HepG2 (cell line): ENCODE measurements at regions not wholly inside any gene's neighbourhood (a gene's known extent, or its start where the extent isn't known, plus 50 kb on each side); places are given as distances from the start of the nearest gene placed in this dataset.

Experiments
- ATAC-seq: fragments of 200-7000 bp; cut with Tn5 transposase; 3 replicates; pipeline ENCODE4 v1.9.1; 2020; ENCODE audit warnings: mild to moderate bottlenecking, moderate library complexity
- BruUV-seq: library from RNA; stranded (reverse); fragments of 400-500 nt; replicated peaks from 2 replicates; lab custom pipeline; 2021; lab: Mats Ljungman, UMichigan
- CTCF ChIA-PET: fragments of 300-600 bp; formaldehyde crosslinking; extraction: SDS; loops from one replicate; lab custom pipeline; 2021; ENCODE audit warnings: low total read pairs, inconsistent platforms, low intra/inter-chr PET ratio; lab: Yijun Ruan, JAX
- POLR2A ChIA-PET: fragments of 350-600 bp; sonication (Branson Sonifier 250); formaldehyde crosslinking; loops from one replicate; lab custom pipeline; 2020; ENCODE audit warnings: antibody characterized with exemption, inconsistent platforms; lab: Yijun Ruan, JAX
- DNase-seq: peaks from one replicate; pipeline ENCODE4 v3.0.0-alpha.2; 2015; ENCODE audit warnings: low spot score
- FAIRE-seq: peaks from 3 replicates; lab custom pipeline; 2011; peaks lifted over from hg19 to GRCh38; lab: Jason Lieb, UNC
- H2AFZ ChIP-seq: one replicate; pipeline ENCODE4 v1.6.1; 2011; ENCODE audit warnings: low read length, inconsistent platforms
- H3K27ac ChIP-seq: fragments of 300-600 bp; 3 replicates; pipeline ENCODE4 v1.8.0; 2011; ENCODE audit warnings: mixed run types, mild to moderate bottlenecking, mixed read lengths, low read length, inconsistent platforms; ENCODE audit not compliant: insufficient read depth; ENCODE audit errors: extremely low read length
- H3K27me3 ChIP-seq, 2 experiments: fragments of 200-600 bp in 1 of 2; 2 replicates in 1 of 2; 3 replicates in 1 of 2; pipeline versions ENCODE4 v1.6.0 to v1.8.0; 2011; ENCODE audit warnings: low read length in 2 of 2, mild to moderate bottlenecking in 2 of 2, moderate library complexity in 2 of 2, inconsistent platforms in 1 of 2; ENCODE audit not compliant: insufficient read depth in 2 of 2, control insufficient read depth in 1 of 2
- H3K36me3 ChIP-seq, 2 experiments: fragments of 200-600 bp in 1 of 2; replicated peaks in 1 of 2; 2 replicates in 1 of 2; 3 replicates in 1 of 2; pipeline versions ENCODE4 v1.5.1 to v1.8.0; 2011; ENCODE audit warnings: low read length in 2 of 2, inconsistent platforms in 1 of 2; ENCODE audit not compliant: insufficient read depth in 2 of 2, control insufficient read depth in 1 of 2
- H3K4me1 ChIP-seq: 2 replicates; pipeline ENCODE4 v1.5.1; 2012; ENCODE audit warnings: low read length, inconsistent platforms; ENCODE audit not compliant: insufficient read depth
- H3K4me2 ChIP-seq: 2 replicates; pipeline ENCODE4 v1.6.0; 2011; ENCODE audit warnings: low read depth, low read length, inconsistent platforms
- H3K4me3 ChIP-seq, 3 experiments: fragments of 200-600 bp in 1 of 3; sonication (generic), shearing (Covaris generic) in 1 of 3; replicated peaks in 1 of 3; 2 replicates each; pipeline ENCODE4 v1.5.1; 2011 to 2016; ENCODE audit warnings: low read length in 3 of 3, inconsistent platforms in 2 of 3, low read depth in 2 of 3, mild to moderate bottlenecking in 2 of 3, control low read depth in 1 of 3, mixed read lengths in 1 of 3; ENCODE audit not compliant: insufficient read depth in 1 of 3
- H3K79me2 ChIP-seq: one replicate; pipeline ENCODE4 v1.6.1; 2011; ENCODE audit warnings: low read length, inconsistent platforms; ENCODE audit not compliant: insufficient read depth
- H3K9ac ChIP-seq: 2 replicates; pipeline ENCODE4 v1.6.0; 2011; ENCODE audit warnings: mild to moderate bottlenecking, low read depth, low read length, inconsistent platforms; ENCODE audit not compliant: insufficient read depth
- H3K9me3 ChIP-seq: 2 replicates; pipeline ENCODE4 v1.5.1; 2012; ENCODE audit warnings: mild to moderate bottlenecking, low read length
- H4K20me1 ChIP-seq: 2 replicates; pipeline ENCODE4 v1.6.0; 2011; ENCODE audit warnings: inconsistent platforms, mild to moderate bottlenecking, low read length, moderate library complexity; ENCODE audit not compliant: insufficient read depth
- CEBPB ChIP-seq: IDR thresholded peaks from 2 replicates; pipeline ENCODE4 v1.6.1; 2011; ENCODE audit warnings: low read depth, low read length, improper control_type of control experiment, borderline replicate concordance
- PHF20 ChIP-seq: sonication (generic); formaldehyde crosslinking; IDR thresholded peaks from 2 replicates; pipeline ENCODE4 v1.5.0; 2020; ENCODE audit warnings: mild to moderate bottlenecking, missing genetic modification reagents
- PPARG ChIP-seq: conservative IDR thresholded peaks from 2 replicates; pipeline ENCODE4 v1.6.1; 2016; ENCODE audit warnings: missing biosample characterization, missing genetic modification reagents
- SOX5 ChIP-seq: IDR thresholded peaks from 2 replicates; pipeline ENCODE4 v1.6.1; 2016; ENCODE audit warnings: borderline replicate concordance
- ZNF180 ChIP-seq: sonication (generic); formaldehyde crosslinking; IDR thresholded peaks from 2 replicates; pipeline ENCODE4 v1.4.0; 2020; ENCODE audit warnings: low read depth, missing genetic modification reagents, borderline replicate concordance
- ZNF282 ChIP-seq: fragments of 450-650 bp; IDR thresholded peaks from 2 replicates; pipeline ENCODE4 v1.6.1; 2018; ENCODE audit not compliant: partially characterized antibody
- ZNF331 ChIP-seq: sonication (generic); formaldehyde crosslinking; IDR thresholded peaks from 2 replicates; pipeline ENCODE4 v1.4.0; 2020; ENCODE audit warnings: missing genetic modification reagents
- WGBS: methylation state at CpG from one replicate; pipeline ENCODE4 v1.1.6; 2017; ENCODE audit warnings: low lambda C conversion rate; 5-methylcytosine and 5-hydroxymethylcytosine counted together
- in situ Hi-C: cut with HindIII; loops from 2 replicates; pipeline ENCODE4 v1.10.0; 2017; ENCODE audit warnings: low pct_unique_long_range_greater_than_20kb; ENCODE audit not compliant: extremely low pct_ligation_motif_present
- intact Hi-C: fragments of 100-400 bp; cut with micrococcal nuclease; formaldehyde crosslinking; loops from one replicate; pipeline ENCODE4 v1.10.0; 2022; ENCODE audit not compliant: unreplicated experiment
- TF ChIP-seq, protein P1 (sequence below): sonication (generic); formaldehyde crosslinking; IDR thresholded peaks from 2 replicates; pipeline ENCODE4 v1.4.0; 2020; ENCODE audit warnings: mild to moderate bottlenecking, missing genetic modification reagents

DNA sequence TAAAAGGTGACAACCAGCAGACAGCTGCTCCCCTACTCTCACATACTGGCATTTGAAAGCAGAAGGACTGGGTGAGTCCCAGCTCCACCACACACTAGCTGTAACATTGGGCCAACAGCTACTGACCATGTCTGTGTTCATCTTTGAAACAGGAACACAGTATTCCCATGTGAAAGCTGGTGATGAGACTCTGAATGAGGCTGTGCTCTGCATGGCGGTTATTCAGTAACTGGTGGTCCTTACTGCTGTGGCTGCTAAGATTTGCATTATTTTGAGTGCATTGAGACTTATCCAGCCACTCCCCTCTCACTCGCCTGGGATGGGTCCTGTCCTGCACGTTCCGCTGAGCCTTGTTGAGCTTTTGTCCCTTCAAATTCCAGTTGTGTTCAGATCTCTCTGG lies 342.9 kb downstream of the FOXL1 start:
- no peaks in the 10 kb centered on the region for H4K20me1 ChIP-seq
- H3K27me3 ChIP-seq: peaks cover 9 to 65% of the 10 kb centered on the region in 2 experiments
- no peaks in the 10 kb centered on the region for H3K9me3 ChIP-seq
- in situ Hi-C loops (no loop called here), intact Hi-C loops (no loop called here)
- FAIRE-seq (no peak), DNase-seq (no peak), ATAC-seq (no peak)
- TF ChIP-seq ZNF331 (CRISPR knock-in tag) (peak; percentile 92), ZNF180 (CRISPR knock-in tag) (no peak), ZNF282 (no peak)
- CTCF ChIA-PET: no interaction called here
- no peaks in the 10 kb centered on the region for H3K79me2 ChIP-seq
- H2AFZ ChIP-seq: no peak overlapping the region
- H3K4me2 ChIP-seq: no peak overlapping the region
- H3K27ac ChIP-seq: no peak overlapping the region
- no peaks in the 10 kb centered on the region for H3K4me1 ChIP-seq
- BruUV-seq: no TSS peak
- POLR2A ChIA-PET: no interaction called here
- no peak overlapping the region for H3K4me3 ChIP-seq
- H3K36me3 ChIP-seq: no peaks in the 10 kb centered on the region
- 38% methylated on average over 4 of the region's 4 CpGs for WGBS
- H3K9ac ChIP-seq: no peak overlapping the region

DNA sequence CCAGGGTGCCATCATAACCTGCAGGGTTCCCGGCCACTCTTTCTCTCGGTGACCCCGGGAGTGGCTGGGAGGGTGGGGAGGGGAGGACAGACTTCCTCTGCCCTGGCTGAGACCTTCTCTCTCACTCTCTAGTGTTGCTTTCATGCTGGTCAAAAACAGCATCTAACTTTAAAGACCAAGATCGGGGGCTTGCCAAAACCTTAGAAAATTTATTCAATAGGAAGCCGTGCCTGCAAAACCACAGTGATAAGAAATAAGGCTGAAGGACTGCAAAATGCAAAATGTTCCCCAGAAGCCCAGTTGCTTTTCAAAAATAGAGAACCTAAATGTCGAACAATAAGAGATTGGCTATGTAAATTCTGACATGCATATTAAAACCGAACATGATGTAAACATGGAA lies 344.0 kb downstream of the FOXL1 start:
- WGBS: 1% methylated on average over 7 of the region's 7 CpGs
- Histone ChIP-seq H3K4me1 (no peaks in the 10 kb centered on the region), H3K36me3 (no peaks in the 10 kb centered on the region)
- TF ChIP-seq, protein P1, sequence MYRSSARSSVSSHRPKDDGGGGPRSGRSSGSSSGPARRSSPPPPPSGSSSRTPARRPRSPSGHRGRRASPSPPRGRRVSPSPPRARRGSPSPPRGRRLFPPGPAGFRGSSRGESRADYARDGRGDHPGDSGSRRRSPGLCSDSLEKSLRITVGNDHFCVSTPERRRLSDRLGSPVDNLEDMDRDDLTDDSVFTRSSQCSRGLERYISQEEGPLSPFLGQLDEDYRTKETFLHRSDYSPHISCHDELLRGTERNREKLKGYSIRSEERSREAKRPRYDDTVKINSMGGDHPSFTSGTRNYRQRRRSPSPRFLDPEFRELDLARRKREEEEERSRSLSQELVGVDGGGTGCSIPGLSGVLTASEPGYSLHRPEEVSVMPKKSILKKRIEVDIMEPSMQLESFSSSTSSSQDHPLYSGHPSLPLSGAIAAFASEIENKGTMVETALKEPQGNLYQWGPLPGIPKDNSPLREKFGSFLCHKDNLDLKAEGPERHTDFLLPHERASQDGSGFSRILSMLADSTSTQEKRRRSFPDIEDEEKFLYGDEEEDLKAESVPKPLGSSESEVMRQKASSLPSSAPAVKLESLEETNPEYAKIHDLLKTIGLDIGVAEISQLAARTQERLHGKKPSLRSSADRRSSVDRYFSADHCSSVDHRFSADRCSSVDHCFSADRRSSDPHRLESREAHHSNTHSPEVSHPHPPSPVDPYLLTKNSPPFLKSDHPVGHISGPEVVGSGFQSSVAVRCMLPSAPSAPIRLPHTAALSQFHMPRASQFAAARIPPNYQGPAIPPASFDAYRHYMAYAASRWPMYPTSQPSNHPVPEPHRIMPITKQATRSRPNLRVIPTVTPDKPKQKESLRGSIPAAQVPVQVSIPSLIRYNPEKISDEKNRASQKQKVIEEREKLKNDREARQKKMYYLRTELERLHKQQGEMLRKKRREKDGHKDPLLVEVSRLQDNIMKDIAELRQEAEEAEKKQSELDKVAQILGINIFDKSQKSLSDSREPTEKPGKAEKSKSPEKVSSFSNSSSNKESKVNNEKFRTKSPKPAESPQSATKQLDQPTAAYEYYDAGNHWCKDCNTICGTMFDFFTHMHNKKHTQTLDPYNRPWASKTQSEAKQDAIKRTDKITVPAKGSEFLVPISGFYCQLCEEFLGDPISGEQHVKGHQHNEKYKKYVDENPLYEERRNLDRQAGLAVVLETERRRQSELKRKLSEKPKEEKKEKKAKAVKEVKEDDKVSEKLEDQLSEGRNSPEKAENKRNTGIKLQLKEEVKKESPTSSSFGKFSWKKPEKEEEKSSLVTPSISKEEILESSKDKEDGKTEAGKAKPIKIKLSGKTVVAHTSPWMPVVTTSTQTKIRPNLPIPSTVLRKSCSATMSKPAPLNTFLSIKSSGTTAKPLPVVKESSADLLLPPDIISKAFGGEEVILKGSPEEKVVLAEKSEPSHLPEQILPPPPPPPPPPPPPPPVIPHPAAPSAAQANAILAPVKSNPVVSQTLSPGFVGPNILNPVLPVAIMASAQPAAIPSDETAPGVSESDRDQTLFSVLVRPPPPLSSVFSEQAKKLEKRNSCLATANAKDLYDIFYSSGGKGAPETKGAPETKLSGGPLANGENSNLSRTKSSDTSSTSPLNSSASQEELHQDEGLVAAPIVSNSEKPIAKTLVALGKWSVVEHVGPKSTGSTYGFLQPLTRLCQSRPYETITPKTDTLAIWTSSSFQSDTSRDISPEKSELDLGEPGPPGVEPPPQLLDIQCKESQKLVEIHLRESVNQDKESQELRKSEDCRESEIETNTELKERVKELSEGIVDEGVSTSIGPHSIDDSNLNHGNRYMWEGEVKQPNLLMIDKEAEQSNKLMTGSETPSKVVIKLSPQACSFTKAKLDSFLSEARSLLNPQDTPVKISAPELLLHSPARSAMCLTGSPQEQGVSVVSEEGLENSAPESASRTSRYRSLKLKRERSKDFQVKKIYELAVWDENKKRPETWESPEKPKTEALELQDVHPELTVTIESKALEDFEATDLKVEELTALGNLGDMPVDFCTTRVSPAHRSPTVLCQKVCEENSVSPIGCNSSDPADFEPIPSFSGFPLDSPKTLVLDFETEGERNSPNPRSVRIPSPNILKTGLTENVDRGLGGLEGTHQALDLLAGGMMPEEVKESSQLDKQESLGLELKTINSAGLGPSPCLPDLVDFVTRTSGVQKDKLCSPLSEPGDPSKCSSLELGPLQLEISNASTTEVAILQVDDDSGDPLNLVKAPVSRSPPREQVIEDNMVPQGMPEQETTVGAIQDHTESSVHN (CRISPR knock-in tag): no peak
- no peak for TF ChIP-seq PPARG
- TF ChIP-seq PHF20 (CRISPR knock-in tag): no peak
- no peak for TF ChIP-seq CEBPB
- TF ChIP-seq SOX5: no peak
- TF ChIP-seq, all 625 proteins: peak for 0
- no peak overlapping the region for H2AFZ ChIP-seq
- BruUV-seq: no TSS peak
- no peak for DNase-seq
- no peak for ATAC-seq
- POLR2A ChIA-PET: no interaction called here
- H3K4me3 ChIP-seq: no peak overlapping the region
- H3K4me2 ChIP-seq: no peak overlapping the region
- no peaks in the 10 kb centered on the region for H3K79me2 ChIP-seq
- H4K20me1 ChIP-seq: no peaks in the 10 kb centered on the region
- no peak overlapping the region for H3K27ac ChIP-seq
- no peak overlapping the region for H3K9ac ChIP-seq
- CTCF ChIA-PET: no interaction called here
- H3K27me3 ChIP-seq: peaks cover 10 to 70% of the 10 kb centered on the region in 2 experiments
- no peak for FAIRE-seq
- in situ Hi-C loops: no loop called here
- intact Hi-C loops: no loop called here
- H3K9me3 ChIP-seq: no peaks in the 10 kb centered on the region
